BJ (cell line): ENCODE measurements at regions not wholly inside any gene's neighbourhood (a gene's known extent, or its start where the extent isn't known, plus 50 kb on each side); places are given as distances from the start of the nearest gene placed in this dataset.

Experiments used
- CTCF ChIA-PET: fragments of 350-600 bp; formaldehyde crosslinking; extraction: SDS; loops from one replicate; lab custom pipeline; 2021; ENCODE audit warnings: antibody characterized with exemption, inconsistent platforms; lab: Yijun Ruan, JAX
- POLR2A ChIA-PET: fragments of 300-600 bp; sonication (Branson Sonifier 250); formaldehyde crosslinking; extraction: SDS; loops from one replicate; lab custom pipeline; 2021; ENCODE audit warnings: antibody characterized with exemption; lab: Charles Lee
- DNase-seq: peaks from one replicate; pipeline ENCODE4 v3.0.0-alpha.2; 2011; ENCODE audit warnings: low read depth
- H3K27me3 ChIP-seq: 2 replicates; pipeline ENCODE4 v1.6.0; 2011; ENCODE audit warnings: low read length; ENCODE audit not compliant: control insufficient read depth, insufficient read depth
- H3K36me3 ChIP-seq: 2 replicates; pipeline ENCODE4 v1.5.1; 2011; ENCODE audit warnings: low read length; ENCODE audit not compliant: control insufficient read depth, insufficient read depth
- H3K4me3 ChIP-seq: 2 replicates; pipeline ENCODE4 v1.5.1; 2011; ENCODE audit warnings: low read depth, mild to moderate bottlenecking, control low read depth, low read length
- TF ChIP-seq, protein P1 (sequence below): IDR thresholded peaks from 2 replicates; pipeline ENCODE4 v1.5.1; 2011; ENCODE audit warnings: low read depth, mild to moderate bottlenecking, control low read depth, inconsistent platforms, low read length, moderate library complexity; ENCODE audit not compliant: insufficient read depth

DNA sequence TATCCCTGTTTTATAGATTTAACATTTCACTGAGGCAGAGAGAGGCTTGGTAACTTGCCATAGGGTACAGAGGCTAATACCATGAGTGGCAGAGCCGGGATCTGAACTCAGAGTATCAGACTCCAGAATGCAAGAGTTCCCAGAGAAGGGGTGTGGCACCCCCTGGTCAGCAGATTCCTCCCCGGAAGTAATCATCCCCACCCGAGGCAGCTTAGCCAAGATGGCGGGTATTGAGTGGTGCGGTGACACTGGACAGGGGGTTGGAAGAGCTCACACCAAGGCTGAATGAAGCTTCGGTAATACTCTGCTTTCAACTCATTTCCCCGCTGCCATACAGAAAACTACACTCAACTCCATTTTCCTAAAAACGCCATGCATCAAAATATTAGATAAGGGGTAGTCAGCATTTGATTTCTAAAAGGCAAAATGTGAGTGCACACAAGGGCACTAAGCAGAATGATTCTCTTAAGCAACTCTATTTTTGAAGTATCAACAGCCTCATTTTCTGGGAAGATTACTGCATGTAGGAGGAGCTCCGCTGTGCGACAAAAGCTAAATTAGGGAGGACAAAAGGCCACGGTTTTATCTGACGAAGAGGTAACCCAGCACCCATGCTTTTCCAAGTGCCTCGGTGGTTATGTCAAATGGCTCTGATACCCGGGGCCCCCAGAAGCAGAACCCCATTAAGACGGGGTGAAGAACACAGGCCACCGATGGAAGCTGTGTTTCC lies 166.7 kb downstream of the NUP210 start:
- no peak for DNase-seq
- TF ChIP-seq, protein P1, sequence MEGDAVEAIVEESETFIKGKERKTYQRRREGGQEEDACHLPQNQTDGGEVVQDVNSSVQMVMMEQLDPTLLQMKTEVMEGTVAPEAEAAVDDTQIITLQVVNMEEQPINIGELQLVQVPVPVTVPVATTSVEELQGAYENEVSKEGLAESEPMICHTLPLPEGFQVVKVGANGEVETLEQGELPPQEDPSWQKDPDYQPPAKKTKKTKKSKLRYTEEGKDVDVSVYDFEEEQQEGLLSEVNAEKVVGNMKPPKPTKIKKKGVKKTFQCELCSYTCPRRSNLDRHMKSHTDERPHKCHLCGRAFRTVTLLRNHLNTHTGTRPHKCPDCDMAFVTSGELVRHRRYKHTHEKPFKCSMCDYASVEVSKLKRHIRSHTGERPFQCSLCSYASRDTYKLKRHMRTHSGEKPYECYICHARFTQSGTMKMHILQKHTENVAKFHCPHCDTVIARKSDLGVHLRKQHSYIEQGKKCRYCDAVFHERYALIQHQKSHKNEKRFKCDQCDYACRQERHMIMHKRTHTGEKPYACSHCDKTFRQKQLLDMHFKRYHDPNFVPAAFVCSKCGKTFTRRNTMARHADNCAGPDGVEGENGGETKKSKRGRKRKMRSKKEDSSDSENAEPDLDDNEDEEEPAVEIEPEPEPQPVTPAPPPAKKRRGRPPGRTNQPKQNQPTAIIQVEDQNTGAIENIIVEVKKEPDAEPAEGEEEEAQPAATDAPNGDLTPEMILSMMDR, result no peak
- ChIA-PET POLR2A (no interaction called here), CTCF (no interaction called here)
- no peak overlapping the region for H3K4me3 ChIP-seq
- H3K36me3 ChIP-seq, result no peaks in the 10 kb centered on the region
- peaks cover 1% of the 10 kb centered on the region; the same call in 1 of the 2 replicates for H3K27me3 ChIP-seq

DNA sequence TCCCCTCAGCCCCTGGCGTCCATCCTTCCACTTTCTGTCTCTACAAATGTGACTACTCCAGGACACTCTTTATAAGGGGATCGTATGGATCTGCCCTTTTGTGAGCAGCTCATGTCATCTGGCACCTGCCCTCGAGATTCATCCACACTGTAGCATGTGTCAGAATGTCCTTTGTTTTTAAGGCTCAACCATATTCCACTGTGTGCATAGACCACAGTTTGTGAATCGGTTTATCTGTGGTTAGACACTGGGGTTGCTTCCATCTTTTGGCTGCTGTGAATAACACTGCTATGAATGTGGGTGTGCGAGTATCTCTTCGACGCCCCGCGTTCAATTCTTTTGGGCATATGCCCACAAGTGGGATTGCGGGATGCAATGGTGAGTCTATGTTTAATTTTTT lies 167.9 kb downstream of the NUP210 start:
- ChIA-PET CTCF (no interaction called here), POLR2A (no interaction called here)
- TF ChIP-seq, protein P1, result no peak
- DNase-seq, result no peak
- peaks cover 1% of the 10 kb centered on the region; the same call in 1 of the 2 replicates for H3K27me3 ChIP-seq
- no peak overlapping the region for H3K4me3 ChIP-seq
- no peaks in the 10 kb centered on the region for H3K36me3 ChIP-seq

DNA sequence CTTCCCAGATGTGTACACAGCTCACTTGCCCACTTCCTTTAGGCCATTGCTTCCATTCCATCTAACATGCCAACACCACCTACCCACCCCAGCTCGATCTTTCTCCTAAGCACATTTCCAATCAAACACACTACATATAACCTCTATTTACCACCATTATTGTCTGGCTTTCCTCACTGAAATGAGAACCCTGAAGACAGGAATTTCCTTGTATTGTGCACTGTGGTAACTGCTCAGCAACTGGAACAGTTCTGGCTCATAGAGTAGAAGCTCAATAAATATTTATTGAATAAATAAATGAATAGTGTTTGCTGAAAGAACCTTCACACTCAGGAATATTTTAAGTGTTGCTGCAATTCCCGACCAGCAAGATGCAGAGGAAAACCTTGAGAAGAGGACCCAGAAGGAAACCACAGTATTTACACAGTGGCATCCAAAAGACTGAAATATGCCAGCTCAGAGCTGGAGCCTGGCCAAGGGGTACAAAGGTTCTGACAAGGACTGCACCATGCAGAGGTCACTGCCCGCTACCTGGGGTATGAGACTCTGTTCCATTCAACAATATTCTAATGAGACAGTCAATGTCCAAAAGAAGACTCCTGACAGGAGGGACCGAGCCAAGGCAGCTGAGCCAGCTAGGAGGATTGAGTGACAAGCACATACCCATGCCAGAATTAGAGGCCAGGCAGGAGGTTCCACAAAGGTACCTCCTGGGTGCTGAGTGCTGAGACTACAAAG lies 168.8 kb downstream of the NUP210 start:
- no peaks in the 10 kb centered on the region for H3K27me3 ChIP-seq
- ChIA-PET POLR2A (no interaction called here), CTCF (no interaction called here)
- no peak overlapping the region for H3K4me3 ChIP-seq
- TF ChIP-seq, protein P1, result no peak
- DNase-seq, result no peak
- H3K36me3 ChIP-seq, result no peaks in the 10 kb centered on the region

DNA sequence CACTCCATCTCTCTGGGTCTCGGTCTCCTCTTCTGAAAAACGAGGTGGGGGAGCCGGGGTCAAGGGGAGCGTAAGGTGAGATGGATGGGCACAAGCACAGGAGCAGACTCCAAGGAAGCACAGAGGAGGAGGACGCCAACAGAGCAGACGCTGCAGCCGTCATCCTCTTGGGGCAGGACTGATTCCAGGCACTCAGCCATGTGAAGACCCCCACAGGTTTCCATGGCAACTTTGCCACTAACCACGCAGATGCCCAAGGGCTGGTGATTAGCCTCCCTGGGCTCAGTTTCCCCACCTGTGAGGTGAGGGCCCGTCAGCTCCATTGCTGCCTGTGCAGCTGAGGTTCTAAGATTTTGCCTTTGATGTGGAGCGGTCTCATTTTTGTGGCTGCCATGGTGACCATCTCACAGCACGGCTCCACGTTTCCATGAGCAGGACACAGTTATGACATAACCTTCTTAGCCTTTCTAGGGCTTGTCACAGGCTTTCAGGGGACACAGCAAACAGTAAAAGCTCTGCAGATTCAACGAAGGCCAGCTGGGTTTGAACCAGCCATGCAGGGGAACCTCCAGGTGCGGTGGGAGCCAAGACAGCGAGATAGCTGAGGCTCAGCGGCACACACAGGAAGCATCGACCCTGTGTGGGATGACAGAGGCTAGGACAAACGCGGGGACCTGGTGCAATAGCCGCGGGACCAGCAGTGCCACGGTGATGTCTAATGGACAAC lies 170.3 kb downstream of the NUP210 start:
- no peak for DNase-seq
- TF ChIP-seq, protein P1, result no peak
- ChIA-PET POLR2A (no interaction called here), CTCF (no interaction called here)
- Histone ChIP-seq H3K36me3 (no peaks in the 10 kb centered on the region), H3K27me3 (no peaks in the 10 kb centered on the region), H3K4me3 (no peak overlapping the region)

DNA sequence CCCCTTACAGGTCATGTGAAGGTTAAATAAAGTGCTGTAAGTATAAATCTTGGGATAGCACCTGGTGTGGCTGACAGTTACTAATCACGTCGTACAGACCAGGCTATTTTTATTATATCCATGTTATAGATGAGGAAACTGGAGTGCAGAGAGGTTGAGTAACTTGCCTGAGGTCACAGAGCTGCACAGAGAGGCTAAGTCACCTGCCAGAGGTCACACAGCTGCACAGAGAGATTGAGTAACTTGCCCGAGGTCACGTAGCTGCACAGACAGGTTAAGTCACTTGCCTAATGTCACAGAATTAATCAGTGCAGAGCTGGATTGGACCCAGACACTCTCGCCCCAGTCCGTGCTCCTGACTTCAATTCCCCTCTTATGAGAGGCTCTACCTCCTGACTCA lies 171.5 kb downstream of the NUP210 start:
- H3K4me3 ChIP-seq, result no peak overlapping the region
- POLR2A ChIA-PET, result no interaction called here
- CTCF ChIA-PET, result no interaction called here
- TF ChIP-seq, protein P1, result no peak
- no peaks in the 10 kb centered on the region for H3K36me3 ChIP-seq
- no peaks in the 10 kb centered on the region for H3K27me3 ChIP-seq
- DNase-seq, result no peak
